Activated CD4-positive, alpha-beta T cell treated with anti-CD3 and anti-CD28 coated beads, Interleukin-2, amount 10 ng/mL, durations not matched to agents 24 days and 14 days (primary cell): ENCODE measurements at regions not wholly inside any gene's neighbourhood (a gene's known extent, or its start where the extent isn't known, plus 50 kb on each side); places are given as distances from the start of the nearest gene placed in this dataset.
"Not testable (repeated sequence)": the region's sequence is repeated elsewhere in the genome, so short reads cannot be mapped to it uniquely, and the experiment has no call there.

Experiments used
- DNase-seq: peaks from one replicate; pipeline ENCODE4 v3.0.0; 2022
- H3K27ac Mint-ChIP-seq: one replicate; pipeline ENCODE4 v1.8.0; 2022; ENCODE audit warnings: mild to moderate bottlenecking, mixed read lengths
- H3K27me3 Mint-ChIP-seq: one replicate; pipeline ENCODE4 v1.8.0; 2022; ENCODE audit warnings: mixed read lengths
- H3K36me3 Mint-ChIP-seq: one replicate; pipeline ENCODE4 v1.8.0; 2022; ENCODE audit warnings: low read depth, mild to moderate bottlenecking, mixed read lengths
- H3K4me1 Mint-ChIP-seq: one replicate; pipeline ENCODE4 v1.8.0; 2021; ENCODE audit warnings: mixed read lengths
- H3K4me3 Mint-ChIP-seq: one replicate; pipeline ENCODE4 v1.8.0; 2022; ENCODE audit warnings: mild to moderate bottlenecking, moderate library complexity, mixed read lengths
- H3K9me3 Mint-ChIP-seq: one replicate; pipeline ENCODE4 v1.8.0; 2021; ENCODE audit warnings: mixed read lengths
- intact Hi-C: fragments of 100-400 bp; cut with micrococcal nuclease; formaldehyde crosslinking; loops from one replicate; pipeline ENCODE4 v1.15.1; 2023

- Mint-ChIP-seq H3K36me3 (no peaks in the 10 kb centered on the region), H3K9me3 (peaks cover 18% of the 10 kb centered on the region), H3K27me3 (no peaks in the 10 kb centered on the region), H3K27ac (no peak overlapping the region), H3K4me3 (no peak overlapping the region), H3K4me1 (peaks cover 7% of the 10 kb centered on the region)
- DNase-seq, result no peak
- intact Hi-C loops, result no loop called here
Observed at GRCh38 chr12:91663744-91664143, 481.1 kb upstream of the DCN start.

DNA sequence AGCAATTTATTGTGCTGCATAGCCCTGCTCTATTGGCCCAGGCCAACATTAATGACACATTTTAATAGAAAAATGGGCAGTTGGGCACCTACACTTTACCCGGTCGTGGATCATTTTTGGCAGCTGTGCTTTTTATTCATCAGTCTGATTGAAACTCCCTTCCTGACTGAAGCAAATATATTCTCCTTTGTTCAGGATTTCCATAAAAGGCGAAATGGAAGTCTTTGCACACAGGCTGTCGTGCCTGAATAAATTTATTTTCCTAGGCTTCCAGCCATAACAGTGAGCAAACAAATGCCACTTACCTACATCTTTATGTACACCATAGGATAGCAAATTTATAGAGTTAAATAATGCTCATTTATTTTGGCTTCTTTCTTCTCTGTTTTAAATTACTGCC, 480.7 kb upstream of the DCN start:
- H3K9me3 Mint-ChIP-seq, result peaks cover 22% of the 10 kb centered on the region
- H3K27ac Mint-ChIP-seq, result no peak overlapping the region
- H3K27me3 Mint-ChIP-seq, result no peaks in the 10 kb centered on the region
- H3K4me3 Mint-ChIP-seq, result no peak overlapping the region
- intact Hi-C loops, result no loop called here
- peaks cover 7% of the 10 kb centered on the region for H3K4me1 Mint-ChIP-seq
- H3K36me3 Mint-ChIP-seq, result no peaks in the 10 kb centered on the region
- DNase-seq, result no peak

DNA sequence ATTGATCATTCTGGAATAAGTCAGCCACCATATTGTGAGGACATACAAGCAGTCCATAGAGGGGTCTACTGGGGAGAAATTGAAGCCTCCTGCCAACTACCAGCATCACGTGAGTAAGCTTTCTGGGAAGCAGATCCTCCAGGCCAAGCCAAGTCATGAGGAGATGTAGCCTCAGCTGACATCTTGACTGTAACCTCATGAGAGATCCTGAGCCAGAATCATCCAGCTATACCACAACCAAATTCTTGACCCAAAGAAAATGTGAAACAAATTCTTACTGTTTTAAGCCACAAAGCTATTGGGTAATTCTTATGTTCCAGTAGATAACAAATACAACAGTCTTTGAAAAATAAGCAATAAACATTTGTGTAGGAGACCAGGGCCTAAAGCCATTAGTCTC, 479.4 kb upstream of the DCN start:
- Mint-ChIP-seq H3K27ac (no peak overlapping the region), H3K9me3 (peaks cover 22% of the 10 kb centered on the region), H3K4me1 (peaks cover 8% of the 10 kb centered on the region), H3K4me3 (no peak overlapping the region), H3K27me3 (no peaks in the 10 kb centered on the region), H3K36me3 (no peaks in the 10 kb centered on the region)
- intact Hi-C loops, result no loop called here
- no peak for DNase-seq

GRCh38 chr12:91657032-91657431, 474.4 kb upstream of the DCN start:
- Mint-ChIP-seq H3K27ac (no peak overlapping the region), H3K36me3 (no peaks in the 10 kb centered on the region), H3K4me1 (peaks cover 7% of the 10 kb centered on the region), H3K4me3 (no peak overlapping the region), H3K27me3 (no peaks in the 10 kb centered on the region), H3K9me3 (peaks cover 13% of the 10 kb centered on the region)
- no peak for DNase-seq
- intact Hi-C loops, result no loop called here

DNA sequence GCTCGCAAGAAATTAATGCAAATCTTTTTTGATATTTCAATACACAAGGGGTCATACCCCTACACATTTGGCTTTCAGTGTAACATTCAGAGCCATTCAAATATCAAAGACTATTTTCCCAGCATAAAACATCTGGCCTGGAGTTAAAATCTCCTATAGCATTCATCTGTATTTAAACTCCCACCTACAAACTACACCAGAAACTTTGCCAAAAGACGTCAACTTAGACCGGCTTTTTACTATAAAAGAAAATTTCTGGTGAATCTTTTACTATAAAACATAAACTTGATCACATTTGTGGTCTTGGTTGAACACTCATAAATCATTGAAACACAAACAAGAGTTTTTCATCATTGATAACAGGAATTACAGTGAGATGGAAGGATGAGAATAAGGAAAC, 473.3 kb upstream of the DCN start:
- H3K27ac Mint-ChIP-seq, result no peak overlapping the region
- no peaks in the 10 kb centered on the region for H3K36me3 Mint-ChIP-seq
- peaks cover 5% of the 10 kb centered on the region for H3K4me1 Mint-ChIP-seq
- no peak overlapping the region for H3K4me3 Mint-ChIP-seq
- DNase-seq, result no peak
- H3K9me3 Mint-ChIP-seq, result peaks cover 10% of the 10 kb centered on the region
- intact Hi-C loops, result no loop called here
- no peaks in the 10 kb centered on the region for H3K27me3 Mint-ChIP-seq

- Mint-ChIP-seq H3K9me3 (peaks cover 7% of the 10 kb centered on the region), H3K36me3 (no peaks in the 10 kb centered on the region), H3K4me3 (no peak overlapping the region), H3K27me3 (no peaks in the 10 kb centered on the region), H3K27ac (no peak overlapping the region), H3K4me1 (peaks cover 5% of the 10 kb centered on the region)
- intact Hi-C loops, result no loop called here
- no peak for DNase-seq
Observed at GRCh38 chr12:91654087-91654486, 471.5 kb upstream of the DCN start.

GRCh38 chr12:91651728-91652127, 469.1 kb upstream of the DCN start:
- Mint-ChIP-seq H3K36me3 (no peaks in the 10 kb centered on the region), H3K4me3 (no peak overlapping the region), H3K9me3 (no peaks in the 10 kb centered on the region), H3K4me1 (no peaks in the 10 kb centered on the region), H3K27ac (no peak overlapping the region), H3K27me3 (no peaks in the 10 kb centered on the region)
- no peak for DNase-seq
- intact Hi-C loops, result no loop called here

DNA sequence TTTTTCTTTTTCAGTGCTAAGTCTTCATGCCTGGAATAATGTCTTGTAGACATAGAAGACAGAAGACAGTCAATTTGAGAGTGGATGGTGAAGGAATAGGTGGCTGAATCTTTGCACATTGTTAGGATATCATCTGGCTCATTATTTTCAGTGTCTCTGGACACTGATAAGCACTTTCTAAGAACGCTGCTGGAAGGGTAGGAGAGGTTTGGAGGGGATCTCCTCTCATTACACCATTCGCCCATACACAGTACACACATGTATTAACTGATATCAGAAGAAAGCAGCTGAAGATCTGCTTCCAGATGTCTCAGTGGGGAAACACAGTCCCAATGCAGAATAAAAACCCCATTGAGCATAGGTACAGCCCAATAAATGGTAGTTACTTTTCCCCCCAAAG, 461.1 kb upstream of the DCN start:
- Mint-ChIP-seq H3K27me3 (peaks cover 1% of the 10 kb centered on the region), H3K36me3 (no peaks in the 10 kb centered on the region), H3K4me3 (no peak overlapping the region), H3K27ac (no peak overlapping the region), H3K9me3 (no peaks in the 10 kb centered on the region), H3K4me1 (no peaks in the 10 kb centered on the region)
- no peak for DNase-seq
- intact Hi-C loops, result no loop called here

GRCh38 chr12:91640021-91640420, 457.4 kb upstream of the DCN start:
- Mint-ChIP-seq H3K4me3 (no peak overlapping the region), H3K27me3 (peaks cover 1% of the 10 kb centered on the region), H3K9me3 (peaks cover 2% of the 10 kb centered on the region), H3K36me3 (no peaks in the 10 kb centered on the region), H3K27ac (no peak overlapping the region), H3K4me1 (no peaks in the 10 kb centered on the region)
- DNase-seq, result no peak
- intact Hi-C loops, result no loop called here

DNA sequence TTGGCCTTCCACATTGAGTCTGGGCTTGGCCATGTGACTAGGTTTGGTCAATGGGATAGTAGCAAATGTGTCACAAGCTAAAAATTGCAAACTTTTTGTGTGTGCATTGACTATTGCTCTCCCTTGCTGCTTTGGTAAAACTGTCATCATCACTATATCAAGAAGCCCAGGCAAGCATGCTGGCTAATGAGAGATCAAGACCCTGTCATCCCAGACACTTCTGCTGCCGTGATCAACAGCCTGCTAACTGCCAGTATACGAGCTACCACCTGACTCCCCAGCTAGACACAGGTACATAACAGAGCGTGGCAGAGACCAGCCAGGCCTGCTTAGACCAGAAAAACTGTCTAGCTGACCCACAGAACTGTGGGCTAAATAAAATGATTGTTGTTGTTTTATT, 456.7 kb upstream of the DCN start:
- no peak for DNase-seq
- intact Hi-C loops, result no loop called here
- Mint-ChIP-seq H3K9me3 (peaks cover 5% of the 10 kb centered on the region), H3K4me3 (no peak overlapping the region), H3K4me1 (no peaks in the 10 kb centered on the region), H3K36me3 (no peaks in the 10 kb centered on the region), H3K27me3 (peaks cover 1% of the 10 kb centered on the region), H3K27ac (no peak overlapping the region)

DNA sequence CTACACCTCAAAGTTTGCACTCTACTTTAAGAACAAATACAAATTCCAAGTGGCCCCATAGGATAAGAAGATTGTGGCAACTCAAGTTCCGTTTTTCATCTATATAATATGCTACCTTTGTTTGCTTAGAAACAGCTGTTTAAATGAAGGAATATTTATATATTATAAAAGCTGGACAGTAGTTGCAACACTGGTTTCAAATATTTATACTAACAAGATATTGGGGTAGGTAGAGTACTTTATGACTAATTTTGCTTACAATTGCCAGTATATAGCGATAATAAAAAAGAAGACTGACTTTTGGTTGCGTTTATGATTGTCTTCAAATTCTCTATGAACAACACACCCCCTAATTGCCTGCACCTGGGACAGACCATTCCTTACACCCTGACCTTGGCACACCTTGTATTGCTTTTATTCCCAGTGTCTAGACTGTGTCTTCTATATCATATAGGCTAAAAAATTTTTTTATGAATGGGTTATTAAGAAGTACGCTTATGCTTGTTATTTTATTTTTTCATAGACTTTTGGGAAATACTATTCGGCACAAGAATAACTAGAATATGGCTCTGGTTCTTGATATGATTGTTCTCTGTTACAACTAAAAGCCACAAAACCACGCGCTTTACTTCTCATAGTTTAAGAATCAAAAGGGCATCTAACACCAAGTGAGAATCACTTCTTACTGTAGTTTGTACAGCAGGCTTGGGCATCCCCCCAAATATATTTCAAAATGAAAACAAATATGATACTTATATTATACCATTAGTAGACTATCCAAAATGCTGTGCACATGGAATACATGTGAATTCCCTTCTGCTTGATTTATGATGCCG, 455.4 kb upstream of the DCN start:
- Mint-ChIP-seq H3K27ac (no peak overlapping the region), H3K4me1 (no peaks in the 10 kb centered on the region), H3K9me3 (peaks cover 5% of the 10 kb centered on the region), H3K27me3 (peaks cover 1% of the 10 kb centered on the region), H3K36me3 (no peaks in the 10 kb centered on the region), H3K4me3 (no peak overlapping the region)
- intact Hi-C loops, result no loop called here
- no peak for DNase-seq

DNA sequence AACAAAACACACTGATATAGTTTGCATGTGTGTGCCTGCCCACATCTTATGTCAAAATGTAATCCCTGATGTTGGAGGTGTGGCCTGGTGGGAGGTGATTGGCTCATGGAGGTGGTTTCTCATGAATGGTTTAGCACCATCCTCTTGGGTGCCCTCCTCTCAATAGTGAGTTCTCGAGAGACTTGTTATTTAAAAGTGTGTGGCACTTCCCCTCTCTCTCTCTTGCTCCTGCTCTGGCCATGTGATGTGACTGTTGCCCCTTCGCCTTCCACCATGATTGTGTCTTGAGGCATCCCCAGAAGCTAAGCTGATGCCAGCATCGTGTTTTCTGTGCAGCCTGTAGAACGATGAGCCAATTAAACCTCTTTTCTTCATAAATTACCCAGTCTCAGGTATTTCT, 454.1 kb upstream of the DCN start:
- Mint-ChIP-seq H3K9me3 (peaks cover 10% of the 10 kb centered on the region), H3K36me3 (no peaks in the 10 kb centered on the region), H3K27ac (no peak overlapping the region), H3K4me1 (no peaks in the 10 kb centered on the region), H3K27me3 (peaks cover under 1% of the 10 kb centered on the region), H3K4me3 (no peak overlapping the region)
- intact Hi-C loops, result no loop called here
- DNase-seq, result no peak

- H3K36me3 Mint-ChIP-seq, H3K4me3 Mint-ChIP-seq, intact Hi-C loops, H3K27ac Mint-ChIP-seq, DNase-seq, H3K4me1 Mint-ChIP-seq, H3K27me3 Mint-ChIP-seq: not testable (repeated sequence)
- H3K9me3 Mint-ChIP-seq, result peaks cover 10% of the 10 kb centered on the region
Observed at GRCh38 chr12:91634386-91634713, 451.7 kb upstream of the DCN start.

- no peak overlapping the region for H3K27ac Mint-ChIP-seq
- no peak for DNase-seq
- no peak overlapping the region for H3K4me3 Mint-ChIP-seq
- no peaks in the 10 kb centered on the region for H3K27me3 Mint-ChIP-seq
- peaks cover 10% of the 10 kb centered on the region for H3K9me3 Mint-ChIP-seq
- no peaks in the 10 kb centered on the region for H3K36me3 Mint-ChIP-seq
- intact Hi-C loops, result no loop called here
- no peaks in the 10 kb centered on the region for H3K4me1 Mint-ChIP-seq
Observed at GRCh38 chr12:91633734-91634357, 451.2 kb upstream of the DCN start.

DNA sequence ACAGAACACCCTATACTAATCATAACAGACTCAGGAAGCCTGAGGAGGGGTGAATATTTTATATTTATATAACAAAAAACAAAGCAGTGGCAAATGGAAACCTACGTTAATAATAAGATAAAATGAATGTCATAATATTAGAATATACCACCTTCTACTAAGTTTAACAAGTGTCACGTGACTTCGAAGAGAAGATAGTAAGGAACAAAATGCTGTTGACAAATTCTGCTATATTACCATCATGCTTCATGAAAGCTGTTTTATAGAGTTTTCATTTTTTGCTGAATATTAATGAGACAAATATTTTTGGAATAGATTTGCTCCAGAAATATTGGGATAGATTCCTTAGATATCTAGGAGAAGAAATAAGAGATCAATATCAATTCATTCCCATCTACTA, 450.6 kb upstream of the DCN start:
- no peaks in the 10 kb centered on the region for H3K36me3 Mint-ChIP-seq
- no peak overlapping the region for H3K4me3 Mint-ChIP-seq
- H3K9me3 Mint-ChIP-seq, result peaks cover 13% of the 10 kb centered on the region
- no peaks in the 10 kb centered on the region for H3K4me1 Mint-ChIP-seq
- DNase-seq, result no peak
- no peaks in the 10 kb centered on the region for H3K27me3 Mint-ChIP-seq
- H3K27ac Mint-ChIP-seq, result no peak overlapping the region
- intact Hi-C loops, result no loop called here
